GM12864 (cell line): ENCODE measurements at regions not wholly inside any gene's neighbourhood (a gene's known extent, or its start where the extent isn't known, plus 50 kb on each side); places are given as distances from the start of the nearest gene placed in this dataset.
"Not testable (repeated sequence)": the region's sequence is repeated elsewhere in the genome, so short reads cannot be mapped to it uniquely, and the experiment has no call there.

ENCODE experiments used
- DNase-seq: peaks from one replicate; pipeline ENCODE4 v3.0.0-alpha.2; 2011; ENCODE audit warnings: low read depth
- H3K4me3 ChIP-seq: 2 replicates; pipeline ENCODE4 v1.5.1; 2011; ENCODE audit warnings: mild to moderate bottlenecking, low read depth, low read length, control low read depth
- TF ChIP-seq, protein P1 (sequence below): IDR thresholded peaks from 2 replicates; pipeline ENCODE4 v1.5.1; 2011; ENCODE audit warnings: low read depth, mild to moderate bottlenecking, moderate library complexity, low read length, control low read depth, inconsistent platforms; ENCODE audit errors: missing control alignments

DNA sequence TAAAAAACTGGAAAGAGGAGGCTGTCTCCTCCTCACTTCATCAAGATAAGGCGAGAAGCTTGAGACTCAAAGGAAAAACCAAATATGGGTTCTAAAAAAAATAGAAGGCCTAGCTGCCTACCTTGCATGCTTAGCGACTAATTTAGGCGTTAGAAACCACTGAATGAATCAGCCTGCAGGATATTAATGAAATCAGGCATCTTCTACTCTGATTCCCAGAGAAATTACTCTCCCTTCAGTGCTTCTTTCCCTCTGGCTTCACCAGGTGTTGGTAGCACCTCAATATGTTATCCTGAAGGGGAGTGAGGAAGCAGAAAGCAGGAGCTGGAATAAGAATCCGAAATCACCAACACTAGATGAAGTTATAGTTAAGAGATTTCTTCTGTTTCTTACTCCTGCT lies 749.8 kb upstream of the NRXN1 start:
- no peak overlapping the region for H3K4me3 ChIP-seq
- TF ChIP-seq, protein P1, sequence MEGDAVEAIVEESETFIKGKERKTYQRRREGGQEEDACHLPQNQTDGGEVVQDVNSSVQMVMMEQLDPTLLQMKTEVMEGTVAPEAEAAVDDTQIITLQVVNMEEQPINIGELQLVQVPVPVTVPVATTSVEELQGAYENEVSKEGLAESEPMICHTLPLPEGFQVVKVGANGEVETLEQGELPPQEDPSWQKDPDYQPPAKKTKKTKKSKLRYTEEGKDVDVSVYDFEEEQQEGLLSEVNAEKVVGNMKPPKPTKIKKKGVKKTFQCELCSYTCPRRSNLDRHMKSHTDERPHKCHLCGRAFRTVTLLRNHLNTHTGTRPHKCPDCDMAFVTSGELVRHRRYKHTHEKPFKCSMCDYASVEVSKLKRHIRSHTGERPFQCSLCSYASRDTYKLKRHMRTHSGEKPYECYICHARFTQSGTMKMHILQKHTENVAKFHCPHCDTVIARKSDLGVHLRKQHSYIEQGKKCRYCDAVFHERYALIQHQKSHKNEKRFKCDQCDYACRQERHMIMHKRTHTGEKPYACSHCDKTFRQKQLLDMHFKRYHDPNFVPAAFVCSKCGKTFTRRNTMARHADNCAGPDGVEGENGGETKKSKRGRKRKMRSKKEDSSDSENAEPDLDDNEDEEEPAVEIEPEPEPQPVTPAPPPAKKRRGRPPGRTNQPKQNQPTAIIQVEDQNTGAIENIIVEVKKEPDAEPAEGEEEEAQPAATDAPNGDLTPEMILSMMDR = no peak
- DNase-seq = no peak

DNA sequence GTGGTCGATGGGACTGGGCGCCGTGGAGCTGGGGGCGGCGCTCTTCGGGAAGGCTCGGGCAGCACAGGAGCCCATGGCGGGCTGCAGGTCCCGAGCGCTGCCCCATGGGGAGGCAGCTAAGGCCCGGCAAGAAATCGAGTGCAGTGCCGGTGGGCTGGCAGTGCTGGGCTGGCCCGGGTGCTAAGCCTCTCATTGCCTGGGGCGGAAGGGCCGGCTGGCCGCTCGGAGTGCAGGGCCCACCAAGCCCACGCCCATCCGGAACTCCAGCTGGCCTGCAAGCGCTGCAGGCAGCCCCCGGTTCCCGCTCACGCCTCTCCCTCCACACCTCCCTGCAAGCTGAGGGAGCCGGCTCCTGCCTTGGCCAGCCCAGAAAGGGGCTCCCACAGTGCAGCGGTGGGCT lies 748.4 kb upstream of the NRXN1 start:
- H3K4me3 ChIP-seq = no peak overlapping the region
- TF ChIP-seq, protein P1 = no peak
- no peak for DNase-seq

DNA sequence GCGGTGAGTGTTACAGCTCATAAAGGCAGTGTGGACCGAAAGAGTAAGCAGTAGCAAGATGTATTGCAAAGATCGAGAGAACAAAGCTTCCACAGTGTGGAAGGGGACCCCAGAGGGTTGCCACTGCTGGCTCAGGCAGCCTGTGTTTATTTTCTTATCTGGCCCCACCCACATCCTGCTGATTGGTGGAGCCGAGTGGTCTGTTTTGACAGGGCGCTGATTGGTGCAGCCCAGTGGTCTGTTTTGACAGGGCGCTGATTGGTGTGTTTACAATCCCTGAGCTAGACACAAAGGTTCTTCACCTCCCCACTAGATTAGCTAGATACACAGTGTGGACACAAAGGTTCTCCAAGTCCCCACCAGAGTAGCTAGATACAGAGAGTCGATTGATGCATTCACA lies 747.8 kb upstream of the NRXN1 start:
- DNase-seq, H3K4me3 ChIP-seq: not testable (repeated sequence)

GRCh38 chr2:51778806-51779205 lies 746.9 kb upstream of the NRXN1 start:
- DNase-seq = no peak
- TF ChIP-seq, protein P1 = no peak
- H3K4me3 ChIP-seq = no peak overlapping the region

DNA sequence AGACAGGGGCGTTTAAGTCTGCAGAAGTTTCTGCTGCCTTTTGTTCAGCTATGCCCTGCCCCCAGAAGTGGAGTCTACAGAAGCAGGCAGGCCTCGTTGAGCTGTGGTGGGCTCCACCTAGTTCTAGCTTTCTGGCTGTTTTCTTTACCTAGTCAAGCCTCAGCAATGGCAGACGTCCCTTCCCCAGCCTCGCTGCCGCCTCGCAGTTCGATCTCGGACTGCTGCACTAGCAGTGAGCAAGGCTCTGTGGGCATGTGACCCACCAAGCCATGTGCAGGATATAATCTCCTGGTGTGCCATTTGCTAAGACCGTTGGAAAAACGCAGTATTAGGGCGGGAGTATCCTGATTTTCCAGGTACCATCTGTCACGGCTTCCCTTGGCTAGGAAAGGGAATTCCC lies 742.7 kb upstream of the NRXN1 start:
- DNase-seq = not testable (repeated sequence)

GRCh38 chr2:51760441-51760840 lies 728.5 kb upstream of the NRXN1 start:
- no peak for DNase-seq
- no peak overlapping the region for H3K4me3 ChIP-seq
- TF ChIP-seq, protein P1 = no peak

More for the DNA sequence above, 742.7 kb upstream of the NRXN1 start:
- not testable (repeated sequence) for H3K4me3 ChIP-seq

- TF ChIP-seq, protein P1 = no peak
- H3K4me3 ChIP-seq = no peak overlapping the region
- no peak for DNase-seq
Observed at GRCh38 chr2:51758081-51758480, 726.1 kb upstream of the NRXN1 start.

DNA sequence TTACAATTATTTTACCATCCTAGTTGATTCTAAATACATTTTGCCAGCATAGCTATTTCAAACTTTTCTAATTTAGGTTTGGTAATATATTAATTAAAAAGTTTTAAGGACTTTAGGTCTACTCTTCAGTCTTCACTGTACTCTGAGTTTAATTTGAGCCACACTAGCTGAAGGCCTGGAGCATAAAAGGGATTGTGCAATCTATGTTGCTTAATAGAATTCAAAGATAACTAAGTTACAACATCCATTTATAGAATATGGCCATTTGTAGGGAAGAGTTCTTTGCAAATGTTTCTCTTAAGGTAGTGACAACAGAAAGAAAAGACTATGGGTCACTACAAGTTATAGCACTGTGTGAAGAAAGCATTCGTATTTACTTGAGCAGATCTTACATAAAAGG lies 702.2 kb upstream of the NRXN1 start:
- no peak for DNase-seq
- no peak overlapping the region for H3K4me3 ChIP-seq
- TF ChIP-seq, protein P1 = no peak
